OCI-LY1 (cell line): ENCODE measurements at regions not wholly inside any gene's neighbourhood (a gene's known extent, or its start where the extent isn't known, plus 50 kb on each side); places are given as distances from the start of the nearest gene placed in this dataset.

Experiments
- H2AFZ ChIP-seq: fragments of 200-600 bp; sonication (generic), shearing (Covaris generic); 2 replicates; pipeline ENCODE4 v1.6.0; 2014; ENCODE audit warnings: antibody characterized with exemption, mild to moderate bottlenecking, low read length
- H3F3A ChIP-seq: fragments of 200-600 bp; sonication (generic), shearing (Covaris generic); 2 replicates; pipeline ENCODE4 v1.6.0; 2014; ENCODE audit warnings: mild to moderate bottlenecking, antibody characterized with exemption, low read length, moderate library complexity; ENCODE audit not compliant: insufficient read depth
- H3K27ac ChIP-seq: fragments of 200-600 bp; sonication (generic); 2 replicates; pipeline ENCODE4 v1.5.1; 2014; ENCODE audit warnings: low read length, mixed run types, mild to moderate bottlenecking, low read depth; ENCODE audit not compliant: poor library complexity, severe bottlenecking
- H3K27me3 ChIP-seq: fragments of 200-600 bp; sonication (generic); 2 replicates; pipeline ENCODE4 v1.6.0; 2014; ENCODE audit warnings: antibody characterized with exemption, mild to moderate bottlenecking, low read length, moderate library complexity; ENCODE audit not compliant: insufficient read depth
- H3K36me3 ChIP-seq: fragments of 200-600 bp; sonication (generic); 2 replicates; pipeline ENCODE4 v1.6.1; 2014; ENCODE audit warnings: mild to moderate bottlenecking, antibody characterized with exemption, low read length, moderate library complexity, mixed read lengths; ENCODE audit not compliant: insufficient read depth
- H3K4me1 ChIP-seq: fragments of 200-600 bp; sonication (generic); 2 replicates; pipeline ENCODE4 v1.5.1; 2014; ENCODE audit warnings: mild to moderate bottlenecking, low read length, moderate library complexity; ENCODE audit not compliant: insufficient read depth, severe bottlenecking
- H3K4me2 ChIP-seq: fragments of 200-600 bp; sonication (generic), shearing (Covaris generic); 2 replicates; pipeline ENCODE4 v1.6.1; 2014; ENCODE audit warnings: low read length
- H3K4me3 ChIP-seq: fragments of 200-600 bp; sonication (generic); 2 replicates; pipeline ENCODE4 v1.5.1; 2014; ENCODE audit warnings: low read length, low read depth, mild to moderate bottlenecking, mixed read lengths; ENCODE audit not compliant: poor library complexity, severe bottlenecking
- H3K79me2 ChIP-seq: fragments of 200-600 bp; shearing (Covaris generic); 2 replicates; pipeline ENCODE4 v1.6.1; 2016; ENCODE audit warnings: mixed run types, low read length, mixed read lengths; ENCODE audit not compliant: insufficient read depth
- H3K9ac ChIP-seq: fragments of 200-600 bp; sonication (generic), shearing (Covaris generic); 2 replicates; pipeline ENCODE4 v1.6.1; 2014; ENCODE audit warnings: mild to moderate bottlenecking, low read length, mixed read lengths
- H3K9me2 ChIP-seq: fragments of 200-600 bp; sonication (generic), shearing (Covaris generic); 2 replicates; pipeline ENCODE4 v1.6.1; 2014; ENCODE audit warnings: low read depth, mild to moderate bottlenecking, low read length, mixed read lengths
- H3K9me3 ChIP-seq: fragments of 200-600 bp; shearing (Covaris generic); 2 replicates; pipeline ENCODE4 v1.6.1; 2014; ENCODE audit warnings: low read length, mixed read lengths
- H4K20me1 ChIP-seq: fragments of 200-600 bp; sonication (generic), shearing (Covaris generic); 2 replicates; pipeline ENCODE4 v1.6.0; 2016; ENCODE audit warnings: mild to moderate bottlenecking, low read length; ENCODE audit not compliant: insufficient read depth
- CTCF ChIP-seq: fragments of 200-600 bp; sonication (generic), shearing (Covaris generic); IDR thresholded peaks from 2 replicates; pipeline ENCODE4 v1.5.1; 2017; ENCODE audit warnings: mild to moderate bottlenecking, antibody characterized with exemption, low read length, moderate library complexity, mixed read lengths
- EZH2 ChIP-seq: fragments of 200-600 bp; sonication (generic), shearing (Covaris generic); IDR thresholded peaks from 2 replicates; pipeline ENCODE4 v1.8.0; 2017; ENCODE audit warnings: borderline replicate concordance, mixed run types, mild to moderate bottlenecking, antibody characterized with exemption, low read length, moderate library complexity, mixed read lengths

- H3K9me2 ChIP-seq: no peaks in the 10 kb centered on the region
- H3K9ac ChIP-seq: no peak overlapping the region
- H3K4me1 ChIP-seq: no peaks in the 10 kb centered on the region
- no peaks in the 10 kb centered on the region for H4K20me1 ChIP-seq
- no peak overlapping the region for H3K4me3 ChIP-seq
- no peaks in the 10 kb centered on the region for H3K79me2 ChIP-seq
- TF ChIP-seq CTCF (no peak), EZH2 (no peak)
- no peaks in the 10 kb centered on the region for H3K9me3 ChIP-seq
- no peak overlapping the region for H3K27ac ChIP-seq
- H2AFZ ChIP-seq: no peak overlapping the region
- H3F3A ChIP-seq: no peaks in the 10 kb centered on the region
- no peaks in the 10 kb centered on the region for H3K36me3 ChIP-seq
- H3K4me2 ChIP-seq: no peak overlapping the region
- no peaks in the 10 kb centered on the region for H3K27me3 ChIP-seq
Measured at GRCh38 chr18:45322343-45322742, 292.9 kb upstream of the SLC14A2 start.

- H3K27me3 ChIP-seq: no peaks in the 10 kb centered on the region
- H3K9me2 ChIP-seq: no peaks in the 10 kb centered on the region
- H3K9me3 ChIP-seq: no peaks in the 10 kb centered on the region
- no peak overlapping the region for H3K4me2 ChIP-seq
- H3K9ac ChIP-seq: no peak overlapping the region
- H3F3A ChIP-seq: no peaks in the 10 kb centered on the region
- H3K79me2 ChIP-seq: no peaks in the 10 kb centered on the region
- no peak overlapping the region for H3K4me3 ChIP-seq
- H4K20me1 ChIP-seq: no peaks in the 10 kb centered on the region
- no peak overlapping the region for H2AFZ ChIP-seq
- no peaks in the 10 kb centered on the region for H3K36me3 ChIP-seq
- no peak overlapping the region for H3K27ac ChIP-seq
- no peaks in the 10 kb centered on the region for H3K4me1 ChIP-seq
- TF ChIP-seq EZH2: no peak
- no peak for TF ChIP-seq CTCF
Measured at GRCh38 chr18:45324101-45324494, 291.2 kb upstream of the SLC14A2 start.

- Histone ChIP-seq H3K27ac (no peak overlapping the region), H3K9ac (no peak overlapping the region), H3K79me2 (no peaks in the 10 kb centered on the region), H3K27me3 (no peaks in the 10 kb centered on the region), H3F3A (no peaks in the 10 kb centered on the region), H3K9me3 (no peaks in the 10 kb centered on the region), H3K4me2 (no peak overlapping the region), H4K20me1 (no peaks in the 10 kb centered on the region), H3K36me3 (no peaks in the 10 kb centered on the region), H2AFZ (no peak overlapping the region), H3K4me1 (no peaks in the 10 kb centered on the region), H3K9me2 (no peaks in the 10 kb centered on the region), H3K4me3 (no peak overlapping the region)
- no peak for TF ChIP-seq CTCF
- TF ChIP-seq EZH2: no peak
Measured at GRCh38 chr18:45324495-45325113, 290.7 kb upstream of the SLC14A2 start.
